ENCODE measurements at regions not wholly inside any gene's neighbourhood (a gene's known extent, or its start where the extent isn't known, plus 50 kb on each side); places are given as distances from the start of the nearest gene placed in this dataset.

- TF ChIP-seq EZH2 (IDR thresholded peaks at IDR 0.05; ENCODE audit: low read depth, low read length, severe bottlenecking) = no peak
- TF ChIP-seq TEAD4 (IDR thresholded peaks at IDR 0.05; ENCODE audit: low read depth, low read length) = no peak
- TF ChIP-seq SIN3A (conservative IDR thresholded peaks at IDR 0.05 in 1 of 2, IDR thresholded peaks at IDR 0.05 in 1 of 2; ENCODE audit: low read depth in 1 of 2, low read length in 2 of 2) = no peak
- no peak for TF ChIP-seq KDM5A (IDR thresholded peaks at IDR 0.05; ENCODE audit: low read length)
- no peak for TF ChIP-seq CTCF (IDR thresholded peaks at IDR 0.05; ENCODE audit: control extremely low read depth in 1 of 3, insufficient read depth in 1 of 3, low read depth in 1 of 3, low read length in 3 of 3)
- no peak for TF ChIP-seq RFX5 (IDR thresholded peaks at IDR 0.05; ENCODE audit: borderline replicate concordance, low read depth, low read length)
- TF ChIP-seq RAD21 (IDR thresholded peaks at IDR 0.05 in 1 of 2, conservative IDR thresholded peaks at IDR 0.05 in 1 of 2; ENCODE audit: low read depth in 2 of 2, low read length in 2 of 2) = no peak
Measured at GRCh38 chr22:22376352-22376706, 131.7 kb downstream of the VPREB1 start.

Measured in H1 (cell line).